Mucosa of descending colon (tissue), 3 donors: ENCODE measurements at regions not wholly inside any gene's neighbourhood (a gene's known extent, or its start where the extent isn't known, plus 50 kb on each side); places are given as distances from the start of the nearest gene placed in this dataset.

Source experiments
- ATAC-seq: fragments of 200-7000 bp; cut with Tn5 transposase; one replicate; pipeline ENCODE4 v1.9.1; 2020; ENCODE audit warnings: mild to moderate bottlenecking, moderate library complexity
- DNase-seq, 3 donors: peaks; one replicate each; pipeline ENCODE4 v3.0.0-alpha.2; 2020
- H3K36me3 ChIP-seq: fragments of 200-600 bp; one replicate; pipeline ENCODE4 v1.8.0; 2021; ENCODE audit warnings: low read depth, mild to moderate bottlenecking
- H3K4me1 ChIP-seq: fragments of 200-600 bp; one replicate; pipeline ENCODE4 v1.8.0; 2021; ENCODE audit warnings: low read depth, mild to moderate bottlenecking
- H3K4me3 ChIP-seq: fragments of 200-600 bp; one replicate; pipeline ENCODE4 v1.8.0; 2021; ENCODE audit warnings: mild to moderate bottlenecking
- H3K9me3 ChIP-seq: fragments of 200-600 bp; one replicate; pipeline ENCODE4 v1.8.0; 2021; ENCODE audit warnings: mild to moderate bottlenecking
- intact Hi-C, 2 donors: fragments of 100-400 bp; cut with DNase I in 1 of 2; cut with micrococcal nuclease in 1 of 2; formaldehyde crosslinking; loops; one replicate each; pipeline versions ENCODE4 v1.11.0 to v1.11.1; 2022; cut with DNase I, micrococcal nuclease
- TF ChIP-seq, protein P1 (sequence below): fragments of 200-600 bp; IDR thresholded peaks from one replicate; pipeline ENCODE4 v1.8.0; 2022; ENCODE audit warnings: antibody characterized with exemption, mild to moderate bottlenecking
- donor health status: DM: no; HTN: no; CAD: no; lungs with moderate emphysema.
- donor health status: DM: no; HTN: no; CAD: no.
- donor health status: DM: no; HTN: yes; CAD: no.

DNA sequence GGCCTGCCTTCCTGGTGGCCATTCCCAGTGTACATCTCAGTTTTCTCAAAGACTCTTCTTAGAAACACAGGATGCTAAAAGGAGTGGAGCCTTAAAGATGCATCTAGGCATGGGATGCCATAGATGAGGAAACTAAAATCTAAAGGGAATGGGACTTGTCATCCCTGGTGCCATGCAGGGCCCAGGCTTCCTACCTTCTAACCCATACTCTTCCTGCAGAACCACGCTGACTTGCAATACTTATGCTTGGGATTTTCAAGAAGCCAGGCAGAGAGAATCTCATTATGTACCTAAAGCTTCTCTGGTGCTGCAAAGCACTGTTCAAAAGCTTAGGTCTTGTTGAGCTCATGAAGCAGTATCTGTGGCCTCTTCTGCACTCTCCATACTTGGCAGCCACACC, 329.1 kb downstream of the CYRIA start:
- Histone ChIP-seq H3K36me3 (no peaks in the 10 kb centered on the region), H3K4me3 (no peak overlapping the region), H3K4me1 (no peaks in the 10 kb centered on the region), H3K9me3 (peaks cover 2% of the 10 kb centered on the region)
- intact Hi-C loops = no loop called here
- DNase-seq (no peak), ATAC-seq (no peak)
- TF ChIP-seq, protein P1, sequence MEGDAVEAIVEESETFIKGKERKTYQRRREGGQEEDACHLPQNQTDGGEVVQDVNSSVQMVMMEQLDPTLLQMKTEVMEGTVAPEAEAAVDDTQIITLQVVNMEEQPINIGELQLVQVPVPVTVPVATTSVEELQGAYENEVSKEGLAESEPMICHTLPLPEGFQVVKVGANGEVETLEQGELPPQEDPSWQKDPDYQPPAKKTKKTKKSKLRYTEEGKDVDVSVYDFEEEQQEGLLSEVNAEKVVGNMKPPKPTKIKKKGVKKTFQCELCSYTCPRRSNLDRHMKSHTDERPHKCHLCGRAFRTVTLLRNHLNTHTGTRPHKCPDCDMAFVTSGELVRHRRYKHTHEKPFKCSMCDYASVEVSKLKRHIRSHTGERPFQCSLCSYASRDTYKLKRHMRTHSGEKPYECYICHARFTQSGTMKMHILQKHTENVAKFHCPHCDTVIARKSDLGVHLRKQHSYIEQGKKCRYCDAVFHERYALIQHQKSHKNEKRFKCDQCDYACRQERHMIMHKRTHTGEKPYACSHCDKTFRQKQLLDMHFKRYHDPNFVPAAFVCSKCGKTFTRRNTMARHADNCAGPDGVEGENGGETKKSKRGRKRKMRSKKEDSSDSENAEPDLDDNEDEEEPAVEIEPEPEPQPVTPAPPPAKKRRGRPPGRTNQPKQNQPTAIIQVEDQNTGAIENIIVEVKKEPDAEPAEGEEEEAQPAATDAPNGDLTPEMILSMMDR = no peak

DNA sequence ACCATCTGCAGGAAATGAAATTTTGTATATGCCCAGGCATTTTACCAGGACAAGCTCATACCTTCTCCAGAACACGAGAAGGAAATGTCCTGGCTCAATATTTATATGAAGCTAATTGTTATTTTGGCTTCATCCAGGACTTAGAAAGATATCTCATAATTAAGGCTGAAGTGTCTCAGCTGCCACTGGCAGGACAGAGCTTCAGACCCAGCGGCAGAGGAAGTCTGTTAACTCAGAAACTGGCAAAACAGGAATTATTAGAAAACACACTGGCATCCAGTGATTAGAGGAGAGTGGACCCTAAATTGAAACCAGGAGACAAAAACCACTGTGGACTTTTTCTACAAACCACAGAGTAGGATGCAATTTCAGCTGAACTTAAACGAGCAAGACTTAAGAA, 329.7 kb downstream of the CYRIA start:
- no peaks in the 10 kb centered on the region for H3K36me3 ChIP-seq
- peaks cover 2% of the 10 kb centered on the region for H3K9me3 ChIP-seq
- H3K4me3 ChIP-seq = no peak overlapping the region
- DNase-seq (no peak), ATAC-seq (no peak)
- intact Hi-C loops = no loop called here
- TF ChIP-seq, protein P1 = no peak
- H3K4me1 ChIP-seq = no peaks in the 10 kb centered on the region

DNA sequence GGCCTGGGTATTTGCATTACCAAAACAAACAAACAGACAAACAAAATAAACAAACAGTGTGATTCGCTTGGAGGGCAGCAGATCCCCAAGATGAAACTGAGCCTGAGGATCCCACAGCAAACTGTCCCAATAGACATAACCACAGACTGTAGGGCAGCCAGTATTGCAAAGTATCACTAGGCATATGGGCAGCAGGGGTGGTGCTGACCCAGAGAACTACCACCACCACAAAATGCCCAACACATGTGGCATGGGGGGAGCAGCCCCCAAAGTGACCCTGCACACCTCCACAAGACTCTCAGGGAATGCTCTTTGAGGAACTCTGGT, 330.1 kb downstream of the CYRIA start:
- intact Hi-C loops = no loop called here
- Histone ChIP-seq H3K4me1 (no peaks in the 10 kb centered on the region), H3K36me3 (no peaks in the 10 kb centered on the region), H3K9me3 (peaks cover 2% of the 10 kb centered on the region), H3K4me3 (no peak overlapping the region)
- TF ChIP-seq, protein P1 = no peak
- no peak for ATAC-seq
- no peak for DNase-seq

DNA sequence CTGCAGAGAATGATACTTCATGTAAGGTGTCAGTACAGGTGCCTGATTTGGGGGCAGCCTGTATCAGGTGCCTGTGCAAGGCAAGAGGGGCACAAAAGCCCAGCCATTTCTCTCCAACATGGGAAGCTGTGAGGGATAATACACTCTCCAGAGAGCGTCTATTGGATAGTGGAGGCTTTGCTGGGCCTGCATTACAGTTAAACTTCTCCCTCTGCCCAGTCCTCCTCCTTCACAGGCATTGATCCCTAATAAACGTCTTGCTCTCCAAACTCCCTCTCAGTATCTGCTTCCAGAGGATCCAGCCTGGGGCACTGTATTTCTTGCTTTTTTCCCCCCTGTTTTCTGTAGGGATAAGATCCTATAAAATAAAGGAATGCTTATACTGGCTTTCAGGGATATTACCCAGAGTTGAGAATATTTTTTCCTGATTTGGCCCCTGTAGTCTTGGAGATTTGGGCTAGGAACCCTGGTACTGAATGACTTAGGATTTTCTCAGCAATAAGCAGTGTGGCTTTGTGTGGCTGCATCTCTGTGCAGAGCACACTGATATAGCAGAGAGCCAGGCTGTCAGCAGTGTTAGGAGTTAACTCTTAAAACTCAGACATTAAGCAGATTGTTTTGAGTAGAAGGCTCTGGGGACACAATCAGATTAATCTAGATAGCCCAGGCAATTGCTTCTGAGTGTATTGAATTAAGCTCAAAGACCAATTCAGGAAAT, 330.6 kb downstream of the CYRIA start:
- Histone ChIP-seq H3K9me3 (peaks cover 2% of the 10 kb centered on the region), H3K36me3 (no peaks in the 10 kb centered on the region), H3K4me1 (no peaks in the 10 kb centered on the region), H3K4me3 (no peak overlapping the region)
- TF ChIP-seq, protein P1 = no peak
- intact Hi-C loops = no loop called here
- ATAC-seq (no peak), DNase-seq (no peak)

DNA sequence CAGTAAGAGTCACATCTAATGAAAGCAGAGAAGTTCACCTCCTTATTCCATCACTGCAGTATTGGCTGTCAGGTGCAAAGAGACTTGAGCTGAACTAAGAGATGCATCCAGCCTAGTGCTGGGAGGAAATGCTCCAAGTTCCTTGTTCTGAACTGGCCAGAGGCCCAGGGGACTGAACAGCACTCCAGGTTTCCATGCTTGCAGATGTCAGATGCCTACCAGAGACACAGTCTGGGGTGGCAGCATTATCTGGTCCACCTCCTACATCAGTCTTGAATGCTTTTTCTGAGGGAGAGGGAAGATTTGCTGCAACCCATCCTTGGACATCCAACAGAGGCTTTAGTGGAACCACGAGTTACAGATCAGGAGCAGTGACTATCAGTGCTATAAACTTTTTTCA, 331.3 kb downstream of the CYRIA start:
- H3K9me3 ChIP-seq = peaks cover 2% of the 10 kb centered on the region
- no peak for DNase-seq

More for the DNA sequence above, 331.3 kb downstream of the CYRIA start:
- Histone ChIP-seq H3K4me3 (no peak overlapping the region), H3K36me3 (no peaks in the 10 kb centered on the region), H3K4me1 (no peaks in the 10 kb centered on the region)
- intact Hi-C loops = no loop called here
- no peak for ATAC-seq
- TF ChIP-seq, protein P1 = no peak
